Activated T-cell treated with anti-CD3 and anti-CD28 coated beads, Interleukin-2, amount 50 U/mL, for 48 hours (primary cell): ENCODE measurements at regions not wholly inside any gene's neighbourhood (a gene's known extent, or its start where the extent isn't known, plus 50 kb on each side); places are given as distances from the start of the nearest gene placed in this dataset.
A peak's percentile ranks its signal among the peaks of the same experiment; 100 is the strongest.

Experiments
- DNase-seq, 2 experiments: peaks; one replicate each; pipeline ENCODE4 v3.0.0-alpha.2; 2020

DNA sequence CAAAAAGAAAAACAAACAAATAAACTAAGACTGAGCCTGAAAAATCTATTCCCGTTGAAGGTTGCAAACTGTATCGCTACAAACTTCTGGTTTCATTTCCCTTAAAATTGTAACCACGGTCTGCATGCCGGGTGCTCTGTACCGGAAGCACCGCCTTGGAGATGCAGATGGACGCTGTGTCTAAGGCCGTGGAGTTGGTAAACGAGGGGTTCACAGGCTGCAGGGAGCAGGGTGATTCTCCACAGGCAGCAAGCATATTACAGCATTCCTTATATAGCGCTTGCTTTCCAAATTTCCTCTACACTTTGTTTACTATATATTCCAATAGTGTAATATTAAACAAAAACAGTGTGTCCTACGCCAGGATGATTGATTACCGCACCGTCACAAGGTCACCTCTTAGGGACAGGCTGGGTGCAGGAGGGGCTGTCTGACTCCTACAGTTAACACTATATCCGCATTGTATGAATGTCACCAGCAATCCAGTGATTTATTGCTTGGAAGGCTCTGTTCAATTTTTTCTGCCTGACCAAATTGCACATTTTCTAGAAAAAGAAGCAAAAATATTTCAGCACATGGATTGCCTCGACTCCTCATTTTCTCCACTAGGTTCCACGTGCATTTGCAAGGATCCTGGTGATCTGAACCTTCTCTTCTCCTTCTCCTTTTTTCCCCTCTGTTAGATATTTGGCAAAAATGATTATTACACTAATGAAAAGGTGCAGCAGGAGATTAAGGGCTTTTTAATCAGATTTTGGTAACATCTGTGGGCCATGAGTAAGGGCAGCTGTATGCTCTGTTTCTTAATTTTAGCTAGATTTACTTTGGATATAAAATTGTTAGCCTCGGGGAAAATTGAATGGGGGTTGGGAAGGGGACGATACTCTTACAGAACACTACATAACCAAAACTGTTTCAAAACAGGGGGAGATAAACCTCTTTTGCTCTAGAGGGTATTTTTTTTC lies 325.8 kb upstream of the MGMT start:
- DNase-seq = no peak

DNA sequence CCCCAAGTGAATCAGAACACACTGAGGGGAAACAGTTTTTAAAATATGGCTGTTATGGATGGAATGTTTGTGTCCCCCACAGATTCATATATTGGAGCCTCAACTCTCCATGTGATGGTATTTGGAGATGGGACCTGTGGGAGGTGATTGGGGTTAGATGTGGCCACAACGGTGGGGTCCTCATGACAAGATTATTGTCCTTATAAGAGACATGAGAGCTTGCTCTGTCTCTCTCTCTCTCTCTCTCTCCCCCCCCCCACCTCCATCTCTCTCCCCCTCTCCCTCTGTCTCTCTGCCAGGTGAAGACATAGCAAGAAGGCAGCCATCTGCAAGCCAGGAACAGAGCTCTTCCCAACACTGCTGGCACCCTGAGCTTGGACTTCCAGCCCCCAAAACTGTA lies 315.8 kb upstream of the MGMT start:
- DNase-seq = no peak

DNA sequence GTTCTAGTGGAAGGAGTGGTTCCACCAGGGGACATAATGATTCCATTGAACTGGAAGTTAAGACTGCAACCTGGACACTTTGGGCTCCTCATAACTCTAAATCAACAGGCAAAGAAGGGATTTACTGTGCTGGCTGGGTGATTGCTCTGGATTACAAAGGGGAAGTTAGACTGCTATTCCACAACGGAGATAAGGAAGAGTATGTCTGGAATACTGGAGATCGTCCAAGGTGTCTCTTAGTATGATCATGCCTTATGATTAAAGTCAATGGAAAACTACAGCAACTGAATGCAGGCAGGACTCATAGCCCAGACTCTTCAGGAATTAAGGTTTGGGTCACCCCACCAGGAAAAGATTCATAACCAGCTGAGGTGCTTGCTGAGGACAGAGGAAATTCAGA lies 310.6 kb upstream of the MGMT start:
- DNase-seq = no peak

DNA sequence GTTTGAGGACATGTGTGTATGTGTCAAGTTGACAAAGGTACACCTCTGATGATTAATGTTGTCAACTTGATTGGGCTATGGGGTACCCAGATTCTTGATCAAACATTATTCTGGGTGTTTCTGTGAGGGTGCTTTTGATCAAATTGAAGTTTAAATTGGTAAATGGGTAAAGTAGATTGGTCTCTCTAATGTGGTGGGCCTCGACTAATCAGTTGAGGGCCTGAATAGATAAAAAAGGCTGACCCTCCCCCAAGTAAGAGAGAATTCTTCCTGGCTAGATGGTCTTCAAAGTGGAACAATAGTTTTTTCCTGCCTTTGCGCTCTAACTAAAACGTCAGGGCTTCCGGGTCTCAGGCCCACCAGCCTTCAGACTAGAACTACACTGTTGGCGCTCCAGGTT lies 309.9 kb upstream of the MGMT start:
- no peak for DNase-seq

DNA sequence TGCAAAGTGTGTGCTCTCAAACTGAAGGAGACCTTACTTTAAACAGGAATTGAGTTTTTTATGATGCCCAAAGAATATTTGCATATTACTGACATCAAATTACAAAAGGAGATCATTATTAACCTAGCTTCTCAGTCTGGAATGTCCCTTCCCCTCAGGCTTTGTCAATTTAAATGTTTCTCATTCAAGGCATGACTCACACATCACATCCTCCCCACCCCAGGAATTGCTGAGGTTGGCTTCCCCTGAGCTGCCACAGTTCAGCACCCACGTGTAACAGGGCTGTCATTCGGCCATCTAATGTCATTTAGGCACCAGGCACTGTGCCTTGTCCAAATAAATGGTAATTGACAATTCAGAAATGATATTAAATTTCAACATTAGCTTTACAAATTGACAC lies 305.9 kb upstream of the MGMT start:
- DNase-seq = no peak

DNA sequence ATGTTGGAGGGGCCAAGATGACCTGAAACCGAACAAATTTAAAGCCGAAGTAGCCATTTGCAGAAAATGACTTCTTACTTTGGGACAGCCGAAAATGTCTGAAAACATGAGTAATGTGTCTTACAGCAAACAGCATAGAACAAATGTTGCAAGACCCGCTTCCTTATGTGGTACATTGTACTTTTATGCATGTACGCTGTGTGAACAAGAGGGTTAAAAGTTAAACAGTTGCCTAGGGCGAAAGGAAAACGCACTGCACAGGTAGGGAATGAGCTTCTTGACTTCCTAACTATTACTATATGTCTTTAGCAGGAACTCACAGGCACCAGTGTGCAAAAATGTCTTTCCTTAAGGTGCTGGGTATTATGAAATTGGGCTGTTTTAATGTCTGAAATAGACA lies 303.5 kb upstream of the MGMT start:
- no peak for DNase-seq

DNA sequence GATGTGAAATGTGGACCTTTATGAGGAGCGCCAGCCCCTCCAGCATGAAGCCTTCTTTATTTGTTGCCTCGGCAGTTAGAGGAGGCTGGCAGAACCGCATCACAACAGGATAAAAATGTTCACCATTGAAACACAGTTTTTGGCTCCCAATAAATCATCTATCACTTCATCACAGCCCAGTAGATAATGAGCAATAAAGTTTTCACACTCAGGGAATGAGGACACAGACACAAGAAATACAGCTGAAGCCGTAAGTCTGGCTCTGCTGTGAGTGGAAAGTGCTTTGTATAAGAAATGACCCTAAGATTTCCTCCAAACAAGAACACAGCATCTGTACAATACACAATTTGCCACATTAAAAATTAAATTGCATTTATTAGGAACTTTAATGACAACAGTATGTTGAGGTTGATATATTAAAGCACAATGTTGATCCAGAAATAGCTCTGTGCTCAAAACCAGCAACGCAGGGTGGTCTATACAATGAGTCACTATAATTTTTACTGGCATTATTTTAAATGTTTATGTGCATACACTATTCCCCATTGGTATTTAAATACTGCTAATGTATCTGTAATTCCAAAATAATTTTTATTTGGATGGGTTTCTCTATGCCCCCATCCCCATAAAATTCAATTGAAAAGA lies 301.8 kb upstream of the MGMT start:
- DNase-seq = no peak

DNA sequence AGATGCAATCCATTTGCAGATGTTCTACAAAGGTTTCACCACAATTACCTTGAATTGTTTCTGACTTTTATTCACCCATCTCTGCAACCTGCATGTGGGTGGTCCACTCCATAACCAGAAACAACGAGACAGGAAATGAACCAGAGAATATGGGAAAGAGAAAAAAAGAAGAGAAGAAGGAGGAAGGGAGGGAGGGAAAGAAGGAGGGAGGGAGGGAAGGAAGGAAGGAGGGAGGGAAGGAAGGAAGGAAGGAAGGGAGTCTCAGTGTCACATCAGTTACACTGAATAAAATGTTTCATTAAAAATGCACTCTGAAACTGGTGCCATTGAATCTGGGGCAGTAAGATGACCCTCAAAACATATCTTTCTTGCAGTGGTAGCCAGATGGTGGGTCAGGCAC lies 301.3 kb upstream of the MGMT start:
- DNase-seq = no peak

DNA sequence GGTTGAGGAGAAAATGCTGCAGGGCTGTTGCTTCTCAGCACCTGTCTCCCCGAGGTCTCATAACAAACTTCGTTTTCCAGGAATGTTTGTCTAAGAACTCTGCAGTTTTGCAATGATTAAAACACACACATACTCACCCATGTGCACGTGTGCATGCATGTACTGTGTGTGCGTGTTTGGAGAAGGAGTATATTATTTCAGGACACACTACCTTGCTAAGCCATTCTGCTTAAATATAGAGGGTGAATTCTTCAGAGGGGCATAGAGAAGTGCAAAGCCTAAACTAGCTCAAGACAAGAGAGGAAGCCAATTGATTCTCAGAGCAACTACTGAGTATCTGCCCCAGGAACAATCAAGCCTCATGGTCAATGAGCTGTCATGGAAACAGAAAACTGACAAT lies 298.4 kb upstream of the MGMT start:
- DNase-seq = no peak

DNA sequence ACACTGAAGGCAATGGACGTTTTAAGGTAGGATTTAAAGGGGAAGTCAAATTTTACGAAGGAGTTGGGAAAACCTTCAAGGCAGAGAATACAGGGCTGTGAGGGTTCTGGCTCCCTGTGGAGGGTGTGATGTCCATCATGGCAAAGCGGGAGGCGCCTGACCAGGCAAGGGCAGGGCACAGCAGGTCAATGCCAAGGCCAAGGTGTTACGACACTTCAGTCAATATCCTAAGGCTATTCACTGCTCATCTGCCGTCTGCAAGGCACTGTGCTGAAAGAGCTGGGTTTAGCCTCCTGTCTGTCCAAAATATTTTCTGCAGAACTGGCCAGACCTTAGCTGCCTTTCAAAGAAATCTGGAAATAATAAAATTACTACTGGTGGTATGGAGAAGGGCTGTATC lies 297.9 kb upstream of the MGMT start:
- no peak for DNase-seq

GRCh38 chr10:129170812-129171211 lies 296.2 kb upstream of the MGMT start:
- no peak for DNase-seq

DNA sequence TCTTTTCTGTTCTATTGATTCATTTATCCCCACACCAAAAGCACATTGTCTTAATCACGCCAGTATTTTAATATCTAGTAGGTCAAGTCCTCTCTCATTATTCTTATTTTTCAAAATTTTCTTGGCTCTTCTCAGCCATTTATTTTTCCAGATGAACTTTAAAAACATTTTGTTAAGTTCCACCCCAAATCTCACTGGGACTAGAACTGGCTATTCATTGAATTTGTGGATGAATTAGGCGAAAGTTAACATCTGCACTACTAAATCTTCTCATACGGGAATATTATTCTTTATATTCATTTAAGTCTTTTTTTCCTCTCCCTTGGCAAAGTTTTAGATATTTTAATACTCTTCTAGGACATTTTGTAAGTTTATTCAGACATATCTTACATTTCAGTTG lies 295.2 kb upstream of the MGMT start:
- no peak for DNase-seq

DNA sequence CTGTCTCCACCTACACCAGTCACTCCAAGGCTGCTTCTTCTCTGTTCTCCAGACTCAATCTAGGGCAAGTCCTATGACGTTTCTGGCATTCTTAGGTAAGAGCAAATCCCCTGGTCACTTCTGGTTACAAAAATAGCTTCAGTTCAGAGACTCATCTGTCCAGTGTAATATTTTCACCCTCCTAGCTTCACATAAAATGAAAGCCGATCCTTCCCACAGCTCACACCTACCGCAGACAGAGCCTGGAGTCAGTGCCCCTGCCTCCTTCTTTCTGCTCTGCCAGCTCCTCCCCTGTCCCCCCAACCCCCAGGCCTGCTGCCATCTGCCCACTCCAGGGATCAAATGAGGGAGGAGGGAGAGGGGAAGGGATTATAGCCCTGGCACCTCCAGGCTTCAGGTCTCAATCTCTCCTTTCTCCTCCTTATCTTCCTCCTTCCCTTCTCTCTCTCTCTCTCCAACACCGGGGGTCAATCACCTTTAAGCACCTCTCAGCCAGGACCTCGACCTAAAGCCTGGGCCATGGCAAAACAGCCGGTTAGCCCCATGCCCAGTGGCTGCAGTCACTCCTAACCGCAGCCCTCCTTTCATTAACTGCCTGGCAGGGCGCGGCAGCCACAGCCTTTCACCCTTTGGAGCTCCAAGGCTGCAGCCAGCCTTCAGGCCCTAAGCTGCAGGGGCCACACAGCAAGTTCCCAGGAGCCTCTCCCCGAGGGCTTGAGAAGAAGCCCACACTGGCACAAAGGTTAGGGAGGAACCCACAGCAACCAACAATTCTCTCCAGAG lies 292.6 kb upstream of the MGMT start:
- no peak for DNase-seq

GRCh38 chr10:129179245-129179971 lies 287.6 kb upstream of the MGMT start:
- no peak for DNase-seq

- DNase-seq = no peak
Observed at GRCh38 chr10:129179972-129180678, 286.9 kb upstream of the MGMT start.

DNA sequence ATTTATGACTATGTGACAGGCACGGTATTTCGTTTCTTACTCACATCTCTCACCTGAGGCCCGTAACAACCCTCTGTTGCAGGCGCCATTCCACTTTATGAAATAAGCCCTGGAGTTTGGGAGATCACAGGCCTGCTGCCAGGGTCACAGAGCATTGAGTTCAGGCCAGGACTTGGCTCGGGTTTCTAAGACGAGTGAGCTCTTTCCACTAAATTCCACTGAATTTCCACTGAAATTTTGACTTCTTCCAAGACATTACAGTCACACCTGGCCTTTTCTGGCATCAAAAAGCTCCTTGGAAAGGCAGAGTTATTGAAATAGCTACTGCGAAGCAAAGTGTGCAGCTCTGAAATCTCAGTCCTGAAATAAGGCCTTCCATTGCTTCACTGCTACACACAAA lies 282.8 kb upstream of the MGMT start:
- DNase-seq = no peak

- no peak for DNase-seq
Observed at GRCh38 chr10:129187331-129187730, 279.7 kb upstream of the MGMT start.

- no peak for DNase-seq
Observed at GRCh38 chr10:129191797-129192196, 275.2 kb upstream of the MGMT start.

- DNase-seq = no peak
Observed at GRCh38 chr10:129192344-129193128, 274.5 kb upstream of the MGMT start.

GRCh38 chr10:129193148-129193547 lies 273.9 kb upstream of the MGMT start:
- DNase-seq = peak in 1 of 2 experiments; percentile 22

DNA sequence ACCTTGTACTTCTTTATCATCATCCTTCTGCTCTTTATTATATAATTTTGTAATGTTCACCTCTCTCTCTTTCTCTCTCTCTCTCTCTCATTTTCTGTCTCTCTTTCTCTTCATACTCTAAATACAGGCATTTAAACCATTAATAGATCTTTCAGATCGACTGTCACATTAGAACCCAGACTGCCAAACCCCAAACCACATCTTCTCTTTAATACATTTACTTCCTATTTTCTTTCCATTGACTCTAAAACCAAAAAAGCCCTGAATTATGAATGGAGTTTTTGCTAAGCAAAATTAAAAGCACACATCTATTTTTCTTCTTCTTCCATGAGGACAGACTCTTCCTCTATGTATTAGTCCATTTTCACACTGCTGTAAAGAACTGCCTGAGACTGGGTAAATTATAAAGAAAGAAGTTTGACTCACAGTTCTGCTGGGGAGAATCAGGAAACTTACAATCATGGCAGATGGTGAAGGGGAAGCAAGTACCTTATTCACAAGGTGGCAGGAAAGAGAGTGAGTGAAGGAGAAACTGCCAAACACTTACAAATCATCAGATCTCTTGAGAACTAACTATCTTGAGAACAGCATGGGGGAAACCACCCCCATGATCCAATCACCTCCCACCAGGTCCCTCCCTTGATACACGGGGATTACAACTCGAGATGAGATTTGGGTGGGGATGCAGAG lies 272.7 kb upstream of the MGMT start:
- no peak for DNase-seq
